ENCODE measurements at regions not wholly inside any gene's neighbourhood (a gene's known extent, or its start where the extent isn't known, plus 50 kb on each side); places are given as distances from the start of the nearest gene placed in this dataset.

- Histone ChIP-seq H3K4me2 (ENCODE audit: extremely low read depth, insufficient read depth, low read length) (no peak overlapping the region), H4K20me1 (ENCODE audit: control insufficient read depth, extremely low read depth, insufficient read depth, low read length) (no peaks in the 10 kb centered on the region), H3K36me3 (ENCODE audit: control insufficient read depth, insufficient read depth, low read length) (no peaks in the 10 kb centered on the region), H3K4me1 (ENCODE audit: control insufficient read depth, extremely low read depth, insufficient read depth, low read length) (no peaks in the 10 kb centered on the region), H3K9ac (ENCODE audit: insufficient read depth, low read length) (no peak overlapping the region), H3K27me3 (ENCODE audit: control insufficient read depth, insufficient read depth, low read length) (no peaks in the 10 kb centered on the region), H3K9me3 (ENCODE audit: control insufficient read depth, insufficient read depth, low read depth, low read length) (no peaks in the 10 kb centered on the region), H3K4me3 (replicated peaks in 1 of 4; ENCODE audit: control extremely low read depth in 1 of 4, insufficient read depth in 1 of 4, low read depth in 3 of 4, low read length in 4 of 4) (no peak overlapping the region), H2AFZ (ENCODE audit: low read length) (no peak overlapping the region), H3K27ac (ENCODE audit: insufficient read depth, low read length) (no peak overlapping the region), H3K79me2 (ENCODE audit: control insufficient read depth, insufficient read depth, low read length) (no peaks in the 10 kb centered on the region)
- no peak for DNase-seq (ENCODE audit: low read depth in 2 of 2)
- no peak for TF ChIP-seq EZH2 (IDR thresholded peaks at IDR 0.05; ENCODE audit: low read length, missing control alignments)
- TF ChIP-seq, protein P1, sequence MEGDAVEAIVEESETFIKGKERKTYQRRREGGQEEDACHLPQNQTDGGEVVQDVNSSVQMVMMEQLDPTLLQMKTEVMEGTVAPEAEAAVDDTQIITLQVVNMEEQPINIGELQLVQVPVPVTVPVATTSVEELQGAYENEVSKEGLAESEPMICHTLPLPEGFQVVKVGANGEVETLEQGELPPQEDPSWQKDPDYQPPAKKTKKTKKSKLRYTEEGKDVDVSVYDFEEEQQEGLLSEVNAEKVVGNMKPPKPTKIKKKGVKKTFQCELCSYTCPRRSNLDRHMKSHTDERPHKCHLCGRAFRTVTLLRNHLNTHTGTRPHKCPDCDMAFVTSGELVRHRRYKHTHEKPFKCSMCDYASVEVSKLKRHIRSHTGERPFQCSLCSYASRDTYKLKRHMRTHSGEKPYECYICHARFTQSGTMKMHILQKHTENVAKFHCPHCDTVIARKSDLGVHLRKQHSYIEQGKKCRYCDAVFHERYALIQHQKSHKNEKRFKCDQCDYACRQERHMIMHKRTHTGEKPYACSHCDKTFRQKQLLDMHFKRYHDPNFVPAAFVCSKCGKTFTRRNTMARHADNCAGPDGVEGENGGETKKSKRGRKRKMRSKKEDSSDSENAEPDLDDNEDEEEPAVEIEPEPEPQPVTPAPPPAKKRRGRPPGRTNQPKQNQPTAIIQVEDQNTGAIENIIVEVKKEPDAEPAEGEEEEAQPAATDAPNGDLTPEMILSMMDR (conservative IDR thresholded peaks at IDR 0.05 in 1 of 2, IDR thresholded peaks at IDR 0.05 in 1 of 2; ENCODE audit: low read depth in 1 of 2, low read length in 2 of 2) = no peak
Observed at GRCh38 chr18:56448751-56449150, 189.6 kb downstream of the TXNL1 start.

GRCh38 chr18:56445422-56445821 is 193.0 kb downstream of the TXNL1 start:
- H3K4me3 ChIP-seq (replicated peaks in 1 of 4; ENCODE audit: control extremely low read depth in 1 of 4, insufficient read depth in 1 of 4, low read depth in 3 of 4, low read length in 4 of 4) = no peak overlapping the region
- no peaks in the 10 kb centered on the region for H3K79me2 ChIP-seq (ENCODE audit: control insufficient read depth, insufficient read depth, low read length)
- no peaks in the 10 kb centered on the region for H3K27me3 ChIP-seq (ENCODE audit: control insufficient read depth, insufficient read depth, low read length)
- no peaks in the 10 kb centered on the region for H3K9me3 ChIP-seq (ENCODE audit: control insufficient read depth, insufficient read depth, low read depth, low read length)
- no peak overlapping the region for H3K9ac ChIP-seq (ENCODE audit: insufficient read depth, low read length)
- no peaks in the 10 kb centered on the region for H3K36me3 ChIP-seq (ENCODE audit: control insufficient read depth, insufficient read depth, low read length)
- no peak overlapping the region for H2AFZ ChIP-seq (ENCODE audit: low read length)
- no peaks in the 10 kb centered on the region for H3K4me1 ChIP-seq (ENCODE audit: control insufficient read depth, extremely low read depth, insufficient read depth, low read length)
- no peak for DNase-seq (ENCODE audit: low read depth in 2 of 2)
- H3K27ac ChIP-seq (ENCODE audit: insufficient read depth, low read length) = no peak overlapping the region
- TF ChIP-seq, protein P1 (conservative IDR thresholded peaks at IDR 0.05 in 1 of 2, IDR thresholded peaks at IDR 0.05 in 1 of 2; ENCODE audit: low read depth in 1 of 2, low read length in 2 of 2) = no peak
- TF ChIP-seq EZH2 (IDR thresholded peaks at IDR 0.05; ENCODE audit: low read length, missing control alignments) = no peak
- no peaks in the 10 kb centered on the region for H4K20me1 ChIP-seq (ENCODE audit: control insufficient read depth, extremely low read depth, insufficient read depth, low read length)
- no peak overlapping the region for H3K4me2 ChIP-seq (ENCODE audit: extremely low read depth, insufficient read depth, low read length)

GRCh38 chr18:56444201-56444600 is 194.2 kb downstream of the TXNL1 start:
- no peaks in the 10 kb centered on the region for H3K4me1 ChIP-seq (ENCODE audit: control insufficient read depth, extremely low read depth, insufficient read depth, low read length)
- H3K36me3 ChIP-seq (ENCODE audit: control insufficient read depth, insufficient read depth, low read length) = no peaks in the 10 kb centered on the region
- H2AFZ ChIP-seq (ENCODE audit: low read length) = no peak overlapping the region
- no peak for DNase-seq (ENCODE audit: low read depth in 2 of 2)
- H3K27me3 ChIP-seq (ENCODE audit: control insufficient read depth, insufficient read depth, low read length) = no peaks in the 10 kb centered on the region
- TF ChIP-seq EZH2 (IDR thresholded peaks at IDR 0.05; ENCODE audit: low read length, missing control alignments) = no peak
- TF ChIP-seq, protein P1 (conservative IDR thresholded peaks at IDR 0.05 in 1 of 2, IDR thresholded peaks at IDR 0.05 in 1 of 2; ENCODE audit: low read depth in 1 of 2, low read length in 2 of 2) = no peak
- H3K4me2 ChIP-seq (ENCODE audit: extremely low read depth, insufficient read depth, low read length) = no peak overlapping the region
- H3K27ac ChIP-seq (ENCODE audit: insufficient read depth, low read length) = no peak overlapping the region
- H3K9ac ChIP-seq (ENCODE audit: insufficient read depth, low read length) = no peak overlapping the region
- H3K79me2 ChIP-seq (ENCODE audit: control insufficient read depth, insufficient read depth, low read length) = no peaks in the 10 kb centered on the region
- H3K4me3 ChIP-seq (replicated peaks in 1 of 4; ENCODE audit: control extremely low read depth in 1 of 4, insufficient read depth in 1 of 4, low read depth in 3 of 4, low read length in 4 of 4) = no peak overlapping the region
- H3K9me3 ChIP-seq (ENCODE audit: control insufficient read depth, insufficient read depth, low read depth, low read length) = no peaks in the 10 kb centered on the region
- no peaks in the 10 kb centered on the region for H4K20me1 ChIP-seq (ENCODE audit: control insufficient read depth, extremely low read depth, insufficient read depth, low read length)

Data from fibroblast of lung (primary cell).